IMR-90 (cell line): ENCODE measurements at regions not wholly inside any gene's neighbourhood (a gene's known extent, or its start where the extent isn't known, plus 50 kb on each side); places are given as distances from the start of the nearest gene placed in this dataset.

Experiments
- ATAC-seq: fragments of 200-7000 bp; cut with Tn5 transposase; 2 replicates; pipeline ENCODE4 v1.9.1; 2020; ENCODE audit warnings: low read depth, mild to moderate bottlenecking, moderate library complexity
- BruUV-seq: library from RNA; stranded (reverse); fragments of 400-500 nt; replicated peaks from 2 replicates; lab custom pipeline; 2021; lab: Mats Ljungman, UMichigan
- CTCF ChIA-PET: fragments of 300-600 bp; formaldehyde crosslinking; extraction: SDS; loops from one replicate; lab custom pipeline; 2021; ENCODE audit warnings: antibody characterized with exemption; lab: Yijun Ruan, JAX
- POLR2A ChIA-PET: fragments of 300-600 bp; sonication (Branson Sonifier 250); formaldehyde crosslinking; loops from one replicate; lab custom pipeline; 2022; ENCODE audit warnings: antibody characterized with exemption; ENCODE audit not compliant: unreplicated experiment; lab: Charles Lee
- DNase-seq: peaks from one replicate; pipeline ENCODE4 v3.0.0; 2013
- H2AFZ ChIP-seq: replicated peaks from 2 replicates; pipeline ENCODE3; 2013; ENCODE audit warnings: low read length, mild to moderate bottlenecking; ENCODE audit not compliant: poor library complexity
- H2AK5ac ChIP-seq: 2 replicates; pipeline ENCODE4 v1.6.1; 2013; ENCODE audit warnings: low read depth, low read length, inconsistent platforms
- H2AK9ac ChIP-seq: replicated peaks from 2 replicates; pipeline ENCODE3; 2013; ENCODE audit warnings: mild to moderate bottlenecking, low read depth, low read length, moderate library complexity; ENCODE audit not compliant: poor library complexity
- H2BK120ac ChIP-seq: 2 replicates; pipeline ENCODE4 v1.6.1; 2013; ENCODE audit warnings: low read depth, low read length, inconsistent platforms
- H2BK15ac ChIP-seq: 3 replicates; pipeline ENCODE4 v1.6.1; 2013; ENCODE audit warnings: low read depth, low read length, inconsistent platforms
- H2BK20ac ChIP-seq: 2 replicates; pipeline ENCODE4 v1.6.1; 2013; ENCODE audit warnings: low read depth, mild to moderate bottlenecking, inconsistent platforms, low read length, moderate library complexity
- H2BK5ac ChIP-seq: 2 replicates; pipeline ENCODE4 v1.6.1; 2013; ENCODE audit warnings: mild to moderate bottlenecking, low read depth, low read length, inconsistent platforms; ENCODE audit not compliant: poor library complexity, severe bottlenecking
- H3K14ac ChIP-seq: replicated peaks from 2 replicates; pipeline ENCODE4 v1.6.1; 2013; ENCODE audit warnings: low read depth, low read length, inconsistent platforms
- H3K18ac ChIP-seq: 2 replicates; pipeline ENCODE4 v1.6.1; 2013; ENCODE audit warnings: low read depth, low read length, control low read depth
- H3K23ac ChIP-seq: 2 replicates; pipeline ENCODE4 v1.6.1; 2013; ENCODE audit warnings: low read depth, low read length, inconsistent platforms
- H3K27ac ChIP-seq: 2 replicates; pipeline ENCODE4 v1.5.1; 2013; ENCODE audit warnings: mild to moderate bottlenecking, control low read depth, low read length; ENCODE audit not compliant: insufficient read depth
- H3K27me3 ChIP-seq: 2 replicates; pipeline ENCODE4 v1.6.1; 2013; ENCODE audit warnings: low read length; ENCODE audit not compliant: control insufficient read depth, insufficient read depth
- H3K36me3 ChIP-seq: 2 replicates; pipeline ENCODE4 v1.6.1; 2013; ENCODE audit warnings: low read length, mixed read lengths; ENCODE audit not compliant: control insufficient read depth, insufficient read depth
- H3K4ac ChIP-seq: 2 replicates; pipeline ENCODE4 v1.6.1; 2013; ENCODE audit warnings: low read depth, low read length, inconsistent platforms
- H3K4me1 ChIP-seq: 2 replicates; pipeline ENCODE4 v1.6.1; 2013; ENCODE audit warnings: low read length, mixed read lengths; ENCODE audit not compliant: control insufficient read depth, insufficient read depth
- H3K4me2 ChIP-seq: 2 replicates; pipeline ENCODE4 v1.6.1; 2013; ENCODE audit warnings: low read depth, mild to moderate bottlenecking, control low read depth, low read length, moderate library complexity
- H3K4me3 ChIP-seq: 2 replicates; pipeline ENCODE4 v1.5.1; 2013; ENCODE audit warnings: low read depth, mild to moderate bottlenecking, control low read depth, low read length, moderate library complexity; ENCODE audit not compliant: insufficient read depth
- H3K56ac ChIP-seq: 2 replicates; pipeline ENCODE4 v1.6.1; 2013; ENCODE audit warnings: low read length, inconsistent platforms; ENCODE audit not compliant: insufficient read depth; ENCODE audit errors: extremely low read depth
- H3K79me1 ChIP-seq, 2 experiments: 2 replicates each; pipeline ENCODE4 v1.6.1; 2013; ENCODE audit warnings: low read length in 2 of 2, inconsistent platforms in 1 of 2, low read depth in 1 of 2
- H3K9ac ChIP-seq: 2 replicates; pipeline ENCODE4 v1.6.1; 2013; ENCODE audit warnings: low read depth, low read length, control low read depth
- H3K9me1 ChIP-seq: 2 replicates; pipeline ENCODE4 v1.6.1; 2013; ENCODE audit warnings: low read length, inconsistent platforms; ENCODE audit not compliant: insufficient read depth
- H3K9me3 ChIP-seq: 2 replicates; pipeline ENCODE4 v1.6.1; 2013; ENCODE audit warnings: low read length; ENCODE audit not compliant: control insufficient read depth, insufficient read depth
- H4K20me1 ChIP-seq: 2 replicates; pipeline ENCODE4 v1.6.1; 2013; ENCODE audit warnings: low read length, inconsistent platforms; ENCODE audit not compliant: insufficient read depth
- H4K5ac ChIP-seq: 2 replicates; pipeline ENCODE4 v1.6.1; 2013; ENCODE audit warnings: mild to moderate bottlenecking, low read depth, low read length, control low read depth
- H4K8ac ChIP-seq, 2 experiments: 2 replicates each; pipeline ENCODE4 v1.6.1; 2013; ENCODE audit warnings: low read depth in 2 of 2, low read length in 2 of 2, control low read depth in 1 of 2, inconsistent platforms in 1 of 2
- H4K91ac ChIP-seq: 2 replicates; pipeline ENCODE4 v1.6.1; 2013; ENCODE audit warnings: low read depth, low read length, inconsistent platforms; ENCODE audit not compliant: insufficient read depth
- BHLHE40 ChIP-seq: fragments of 150-350 bp; IDR thresholded peaks from 2 replicates; pipeline ENCODE4 v1.6.1; 2016; ENCODE audit warnings: mild to moderate bottlenecking, low read depth, low read length
- CEBPB ChIP-seq: IDR thresholded peaks from 2 replicates; pipeline ENCODE4 v1.6.1; 2012; ENCODE audit warnings: low read depth, low read length, improper control_type of control experiment
- CHD1 ChIP-seq: IDR thresholded peaks from 2 replicates; pipeline ENCODE4 v1.6.1; 2012; ENCODE audit warnings: low read depth, low read length, improper control_type of control experiment
- ELK1 ChIP-seq: fragments of 150-350 bp; IDR thresholded peaks from 2 replicates; pipeline ENCODE4 v1.6.1; 2016; ENCODE audit warnings: low read depth, mild to moderate bottlenecking, low read length, moderate library complexity, borderline replicate concordance
- FOS ChIP-seq: fragments of 150-350 bp; IDR thresholded peaks from 2 replicates; pipeline ENCODE4 v1.6.1; 2016; ENCODE audit warnings: low read depth, low read length
- MXI1 ChIP-seq: IDR thresholded peaks from 2 replicates; pipeline ENCODE4 v1.6.1; 2012; ENCODE audit warnings: low read depth, mild to moderate bottlenecking, low read length, moderate library complexity, borderline replicate concordance
- NFE2L2 ChIP-seq: fragments of 150-350 bp; IDR thresholded peaks from 2 replicates; pipeline ENCODE4 v1.6.1; 2016; ENCODE audit warnings: low read depth, mild to moderate bottlenecking, low read length
- POLR2A ChIP-seq: IDR thresholded peaks from 2 replicates; pipeline ENCODE4 v1.6.1; 2012; ENCODE audit warnings: mild to moderate bottlenecking, low read depth, low read length
- RAD21 ChIP-seq: IDR thresholded peaks from 2 replicates; pipeline ENCODE4 v1.6.1; 2012; ENCODE audit warnings: low read length, improper control_type of control experiment
- RFX5 ChIP-seq: IDR thresholded peaks from 2 replicates; pipeline ENCODE4 v1.8.0; 2012; ENCODE audit warnings: low read depth, mild to moderate bottlenecking, low read length, moderate library complexity
- USF2 ChIP-seq: fragments of 150-350 bp; IDR thresholded peaks from 2 replicates; pipeline ENCODE4 v1.6.1; 2017; ENCODE audit warnings: mild to moderate bottlenecking, antibody characterized with exemption, low read length, low read depth
- WGBS, 2 experiments: methylation state at CpG; one replicate each; pipeline versions ENCODE4 v1.1.5 to v1.1.7; 2013; ENCODE audit warnings: missing lambda C conversion rate in 2 of 2; ENCODE audit not compliant: insufficient read length in 1 of 2; ENCODE audit errors: extremely low coverage in 2 of 2; 5-methylcytosine and 5-hydroxymethylcytosine counted together
- dilution Hi-C: fragments of 300-500 bp; cut with HindIII; formaldehyde crosslinking; loops from one replicate; pipeline ENCODE4 v1.14.3; 2018; ENCODE audit warnings: low sequenced_read_pairs; ENCODE audit not compliant: unreplicated experiment
- in situ Hi-C: fragments of 300-500 bp; cut with MboI; formaldehyde crosslinking; loops from 3 replicates; pipeline ENCODE4 v1.14.3; 2019; ENCODE audit warnings: low sequenced_read_pairs, inconsistent platforms, mixed read lengths
- intact Hi-C: fragments of 100-400 bp; cut with micrococcal nuclease; formaldehyde crosslinking; loops from 2 replicates; pipeline ENCODE4 v1.10.0; 2022

- dilution Hi-C loops, result no loop called here
- H3K4me3 ChIP-seq, result no peak overlapping the region
These were observed 203.2 kb downstream of the LTN1 start for GRCh38 chr21:28789523-28789922.

More at GRCh38 chr21:28789523-28789922, 203.2 kb downstream of the LTN1 start:
- BruUV-seq, result no TSS peak
- in situ Hi-C loops, result no loop called here
- no peaks in the 10 kb centered on the region for H3K79me1 ChIP-seq
- intact Hi-C loops, result no loop called here
- no peak overlapping the region for H2BK20ac ChIP-seq
- H3K14ac ChIP-seq, result no peak overlapping the region
- H4K8ac ChIP-seq, result no peak overlapping the region
- no peaks in the 10 kb centered on the region for H4K20me1 ChIP-seq
- H2AFZ ChIP-seq, result no peak overlapping the region
- no peak overlapping the region for H2BK120ac ChIP-seq
- no peak overlapping the region for H4K91ac ChIP-seq
- H2AK5ac ChIP-seq, result no peak overlapping the region
- no peak overlapping the region; the same call in 1 of the 2 replicates for H3K18ac ChIP-seq
- ChIA-PET POLR2A (no interaction called here), CTCF (no interaction called here)
- H3K27me3 ChIP-seq, result no peaks in the 10 kb centered on the region
- WGBS, 2 experiments, result no CpG with 5 or more reads among the region's 3 CpGs
- H3K23ac ChIP-seq, result no peak overlapping the region
- peaks cover 4% of the 10 kb centered on the region for H3K4me1 ChIP-seq
- no peaks in the 10 kb centered on the region; the same call in 1 of the 2 replicates for H3K9me3 ChIP-seq
- H3K56ac ChIP-seq, result no peak overlapping the region
- no peak overlapping the region for H3K4me2 ChIP-seq
- ATAC-seq, result no peak
- peak overlapping the region; percentile 5; the same call in 1 of the 2 replicates for H4K5ac ChIP-seq
- no peak overlapping the region for H3K4ac ChIP-seq
- no peak overlapping the region for H2AK9ac ChIP-seq
- H2BK5ac ChIP-seq, result no peak overlapping the region
- H3K9ac ChIP-seq, result no peak overlapping the region
- H3K36me3 ChIP-seq, result no peaks in the 10 kb centered on the region
- TF ChIP-seq CEBPB (no peak), NFE2L2 (no peak), BHLHE40 (no peak), USF2 (no peak), FOS (no peak), MXI1 (no peak), CHD1 (no peak), POLR2A (no peak), RFX5 (no peak), RAD21 (no peak), ELK1 (no peak)
- no peak overlapping the region for H3K27ac ChIP-seq
- H2BK15ac ChIP-seq, result no peak overlapping the region
- no peak for DNase-seq
- no peaks in the 10 kb centered on the region for H3K9me1 ChIP-seq
